ENCODE measurements at regions not wholly inside any gene's neighbourhood (a gene's known extent, or its start where the extent isn't known, plus 50 kb on each side); places are given as distances from the start of the nearest gene placed in this dataset.

- no peaks in the 10 kb centered on the region for H3K4me1 Mint-ChIP-seq (ENCODE audit: low read depth)
- no peaks in the 10 kb centered on the region for H3K36me3 Mint-ChIP-seq (ENCODE audit: low read depth)
- no peaks in the 10 kb centered on the region for H3K27me3 Mint-ChIP-seq
- no peak overlapping the region for H3K4me3 Mint-ChIP-seq
- no peaks in the 10 kb centered on the region for H3K9me3 Mint-ChIP-seq
- intact Hi-C loops (cut with micrococcal nuclease) = no loop called here
- ATAC-seq = no peak
- ChIA-PET CTCF (interaction anchor here (1.0 kb wide), 1 partner anchor 66 kb away, joined by 3 read pairs; no protein-coding TSS in a partner anchor), POLR2A (no interaction called here)
- no peak overlapping the region for H3K27ac Mint-ChIP-seq
- TF ChIP-seq, protein P1, sequence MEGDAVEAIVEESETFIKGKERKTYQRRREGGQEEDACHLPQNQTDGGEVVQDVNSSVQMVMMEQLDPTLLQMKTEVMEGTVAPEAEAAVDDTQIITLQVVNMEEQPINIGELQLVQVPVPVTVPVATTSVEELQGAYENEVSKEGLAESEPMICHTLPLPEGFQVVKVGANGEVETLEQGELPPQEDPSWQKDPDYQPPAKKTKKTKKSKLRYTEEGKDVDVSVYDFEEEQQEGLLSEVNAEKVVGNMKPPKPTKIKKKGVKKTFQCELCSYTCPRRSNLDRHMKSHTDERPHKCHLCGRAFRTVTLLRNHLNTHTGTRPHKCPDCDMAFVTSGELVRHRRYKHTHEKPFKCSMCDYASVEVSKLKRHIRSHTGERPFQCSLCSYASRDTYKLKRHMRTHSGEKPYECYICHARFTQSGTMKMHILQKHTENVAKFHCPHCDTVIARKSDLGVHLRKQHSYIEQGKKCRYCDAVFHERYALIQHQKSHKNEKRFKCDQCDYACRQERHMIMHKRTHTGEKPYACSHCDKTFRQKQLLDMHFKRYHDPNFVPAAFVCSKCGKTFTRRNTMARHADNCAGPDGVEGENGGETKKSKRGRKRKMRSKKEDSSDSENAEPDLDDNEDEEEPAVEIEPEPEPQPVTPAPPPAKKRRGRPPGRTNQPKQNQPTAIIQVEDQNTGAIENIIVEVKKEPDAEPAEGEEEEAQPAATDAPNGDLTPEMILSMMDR (IDR thresholded peaks at IDR 0.05) = no peak
- DNase-seq = no peak
These were observed 71.6 kb upstream of the RNU6ATAC start for GRCh38 chr9:134236001-134236421.

DNA sequence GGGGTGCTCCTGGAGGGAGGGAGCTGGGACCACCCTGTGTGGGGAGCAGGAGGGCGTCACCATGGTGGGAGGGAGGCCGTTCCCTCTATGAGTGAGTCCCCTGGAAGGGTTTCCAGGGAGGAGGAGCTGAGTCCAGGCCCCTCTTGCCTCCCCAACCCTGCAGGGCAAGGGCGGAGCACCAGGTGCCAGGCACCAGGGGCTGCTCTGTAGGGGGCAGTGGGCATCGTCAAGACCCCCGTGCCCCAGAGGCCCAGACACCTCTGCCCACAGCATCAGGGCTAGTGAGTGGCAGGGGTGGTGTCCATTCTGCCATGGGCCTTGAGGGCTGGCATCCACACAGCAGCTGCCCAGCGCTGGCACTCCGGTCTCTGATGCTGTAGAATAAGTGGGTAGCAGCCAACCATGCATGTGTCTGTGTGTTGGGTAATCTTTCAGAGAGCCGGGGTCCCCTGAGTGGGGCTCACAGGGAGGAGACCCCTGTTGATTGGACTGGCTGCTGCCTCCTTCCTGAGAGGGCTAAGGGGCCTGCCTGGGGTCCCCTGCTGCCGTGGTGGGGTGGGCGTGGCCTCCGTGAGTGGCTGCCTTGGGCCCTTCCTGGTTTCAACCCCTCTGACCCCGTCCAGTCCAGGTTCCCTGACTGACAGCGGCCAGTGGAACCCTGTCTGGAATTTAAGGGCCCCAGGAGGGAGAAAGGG, 72.7 kb upstream of the RNU6ATAC start:
- Mint-ChIP-seq H3K27me3 (no peaks in the 10 kb centered on the region), H3K4me3 (no peak overlapping the region), H3K4me1 (ENCODE audit: low read depth) (no peaks in the 10 kb centered on the region), H3K36me3 (ENCODE audit: low read depth) (no peaks in the 10 kb centered on the region), H3K27ac (no peak overlapping the region), H3K9me3 (no peaks in the 10 kb centered on the region)
- intact Hi-C loops (cut with micrococcal nuclease) = no loop called here
- TF ChIP-seq, protein P1 (IDR thresholded peaks at IDR 0.05) = no peak
- CTCF ChIA-PET = no interaction called here
- ATAC-seq (no peak), DNase-seq (no peak)
- POLR2A ChIA-PET = no interaction called here

GRCh38 chr9:134237630-134238265, 73.4 kb upstream of the RNU6ATAC start:
- CTCF ChIA-PET = no interaction called here
- DNase-seq (no peak), ATAC-seq (no peak)
- H3K36me3 Mint-ChIP-seq (ENCODE audit: low read depth) = no peaks in the 10 kb centered on the region
- peaks cover 4% of the 10 kb centered on the region for H3K4me1 Mint-ChIP-seq (ENCODE audit: low read depth)
- no peaks in the 10 kb centered on the region for H3K9me3 Mint-ChIP-seq
- intact Hi-C loops (cut with micrococcal nuclease) = no loop called here
- no peak overlapping the region for H3K4me3 Mint-ChIP-seq
- TF ChIP-seq, protein P1 (IDR thresholded peaks at IDR 0.05) = no peak
- no peaks in the 10 kb centered on the region for H3K27me3 Mint-ChIP-seq
- POLR2A ChIA-PET = no interaction called here
- no peak overlapping the region for H3K27ac Mint-ChIP-seq

DNA sequence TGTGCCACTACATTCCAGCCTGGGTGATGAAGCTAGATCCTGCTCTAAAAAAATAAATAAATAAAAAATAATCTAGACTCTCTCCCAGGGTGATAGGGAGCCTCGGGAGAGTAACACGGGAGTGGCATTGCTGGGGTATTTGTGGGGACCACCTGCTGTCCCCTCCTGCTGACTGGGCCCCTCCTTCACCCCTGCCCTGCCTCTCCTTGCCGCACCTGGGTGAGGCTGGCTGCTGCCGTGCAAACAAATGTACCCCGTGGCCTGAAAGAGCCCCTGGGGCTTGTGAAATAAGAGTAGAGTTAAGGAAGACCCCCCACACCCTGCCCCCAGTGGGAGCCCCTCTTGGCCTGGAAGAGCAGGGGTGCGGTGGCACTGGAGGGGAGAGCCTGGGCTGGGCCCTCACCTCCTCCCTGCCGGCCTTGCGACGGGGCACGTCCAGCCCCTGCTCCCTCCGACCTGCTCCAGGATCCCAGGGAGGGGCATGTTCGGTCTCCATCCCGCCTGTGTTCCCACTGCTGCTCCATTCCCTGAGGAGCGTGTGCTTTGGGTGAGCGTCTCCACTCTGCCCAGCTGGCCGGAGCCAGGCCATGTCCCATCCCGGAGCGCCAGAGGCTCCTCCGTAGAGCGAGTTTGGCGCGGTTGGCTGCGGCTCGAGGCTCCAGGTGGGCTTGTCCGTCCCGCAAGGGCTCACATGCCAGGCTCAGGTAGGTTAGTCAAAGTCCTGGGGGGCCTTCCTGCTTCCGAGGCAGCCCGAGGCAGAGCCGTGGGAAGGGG, 75.0 kb upstream of the RNU6ATAC start:
- no peak for ATAC-seq
- peaks cover 12% of the 10 kb centered on the region for H3K4me1 Mint-ChIP-seq (ENCODE audit: low read depth)
- no peaks in the 10 kb centered on the region for H3K27me3 Mint-ChIP-seq
- TF ChIP-seq, protein P1 (IDR thresholded peaks at IDR 0.05) = no peak
- no peak overlapping the region for H3K4me3 Mint-ChIP-seq
- intact Hi-C loops (cut with micrococcal nuclease) = no loop called here
- no peak overlapping the region for H3K27ac Mint-ChIP-seq
- no peaks in the 10 kb centered on the region for H3K9me3 Mint-ChIP-seq
- CTCF ChIA-PET = no interaction called here
- no peaks in the 10 kb centered on the region for H3K36me3 Mint-ChIP-seq (ENCODE audit: low read depth)
- DNase-seq = no peak
- POLR2A ChIA-PET = no interaction called here

- CTCF ChIA-PET = no interaction called here
- ATAC-seq (no peak), DNase-seq (no peak)
- H3K27ac Mint-ChIP-seq = no peak overlapping the region
- TF ChIP-seq, protein P1 (IDR thresholded peaks at IDR 0.05) = no peak
- POLR2A ChIA-PET = no interaction called here
- H3K4me3 Mint-ChIP-seq = no peak overlapping the region
- no peaks in the 10 kb centered on the region for H3K36me3 Mint-ChIP-seq (ENCODE audit: low read depth)
- no peaks in the 10 kb centered on the region for H3K9me3 Mint-ChIP-seq
- peaks cover 12% of the 10 kb centered on the region for H3K4me1 Mint-ChIP-seq (ENCODE audit: low read depth)
- intact Hi-C loops (cut with micrococcal nuclease) = no loop called here
- no peaks in the 10 kb centered on the region for H3K27me3 Mint-ChIP-seq
These were observed 75.6 kb upstream of the RNU6ATAC start for GRCh38 chr9:134239939-134240338.

All from activated CD8-positive, alpha-beta T cell treated with anti-CD3 and anti-CD28 coated beads for 36 hours (primary cell).